HG02852 (cell line): ENCODE measurements at regions not wholly inside any gene's neighbourhood (a gene's known extent, or its start where the extent isn't known, plus 50 kb on each side); places are given as distances from the start of the nearest gene placed in this dataset.
"Not testable (repeated sequence)": the region's sequence is repeated elsewhere in the genome, so short reads cannot be mapped to it uniquely, and the experiment has no call there.

Experiments used
- ATAC-seq: cut with Tn5 transposase; IDR thresholded peaks from one replicate; pipeline ENCODE4 v1.9.1; 2021; ENCODE audit warnings: mild to moderate bottlenecking, moderate library complexity; ENCODE audit not compliant: unreplicated experiment

DNA sequence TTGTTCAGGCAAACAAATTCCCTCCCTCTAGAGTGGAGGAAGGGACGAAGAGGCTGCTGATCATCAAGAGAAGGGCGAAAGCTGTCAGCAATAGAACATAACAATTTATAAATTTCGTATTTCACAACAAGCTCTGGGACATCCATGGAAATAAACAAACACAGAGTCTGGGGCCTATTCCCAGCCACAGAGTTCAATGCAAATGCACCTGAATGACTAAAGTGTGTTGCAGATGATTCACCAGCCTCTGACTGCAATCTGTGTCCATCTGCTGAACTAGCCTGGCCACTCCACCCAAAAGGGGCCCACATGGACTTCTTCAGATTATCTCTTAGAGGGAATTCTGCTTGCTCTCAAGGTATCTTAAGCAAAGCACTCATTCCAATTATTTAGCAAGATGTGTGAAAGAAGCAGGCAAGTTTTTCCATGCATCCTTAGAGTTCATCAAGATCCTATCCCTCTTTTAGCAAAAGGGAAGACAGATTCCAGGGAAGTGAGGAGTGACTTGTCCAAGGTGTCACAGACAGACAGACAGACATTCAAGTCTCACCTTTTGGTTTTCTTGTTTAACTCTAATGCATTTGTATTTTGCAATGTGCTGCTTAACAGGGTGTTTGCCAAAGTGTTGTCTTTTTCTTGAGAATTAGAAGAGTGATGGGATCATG is 307.8 kb upstream of the PAPPA start:
- ATAC-seq: no peak

DNA sequence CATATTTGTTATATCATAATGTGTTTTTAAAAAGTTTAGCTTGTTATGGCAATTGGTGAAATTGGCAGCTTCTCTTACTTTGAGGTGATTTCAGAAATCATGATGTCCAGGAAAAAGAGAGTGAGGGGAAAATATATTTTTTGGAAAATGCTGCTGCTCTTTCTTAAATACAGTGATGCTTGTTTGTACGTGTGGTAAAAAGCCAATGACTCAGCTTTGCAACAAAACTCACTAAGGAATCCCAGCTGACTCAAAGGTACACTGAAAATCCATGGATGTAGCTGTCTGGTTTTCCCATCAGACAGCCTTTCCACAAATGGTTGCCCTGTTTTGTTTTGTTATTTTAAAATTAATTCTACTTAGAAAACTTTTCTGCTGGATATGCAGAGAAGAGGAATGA is 306.4 kb upstream of the PAPPA start:
- ATAC-seq: no peak

DNA sequence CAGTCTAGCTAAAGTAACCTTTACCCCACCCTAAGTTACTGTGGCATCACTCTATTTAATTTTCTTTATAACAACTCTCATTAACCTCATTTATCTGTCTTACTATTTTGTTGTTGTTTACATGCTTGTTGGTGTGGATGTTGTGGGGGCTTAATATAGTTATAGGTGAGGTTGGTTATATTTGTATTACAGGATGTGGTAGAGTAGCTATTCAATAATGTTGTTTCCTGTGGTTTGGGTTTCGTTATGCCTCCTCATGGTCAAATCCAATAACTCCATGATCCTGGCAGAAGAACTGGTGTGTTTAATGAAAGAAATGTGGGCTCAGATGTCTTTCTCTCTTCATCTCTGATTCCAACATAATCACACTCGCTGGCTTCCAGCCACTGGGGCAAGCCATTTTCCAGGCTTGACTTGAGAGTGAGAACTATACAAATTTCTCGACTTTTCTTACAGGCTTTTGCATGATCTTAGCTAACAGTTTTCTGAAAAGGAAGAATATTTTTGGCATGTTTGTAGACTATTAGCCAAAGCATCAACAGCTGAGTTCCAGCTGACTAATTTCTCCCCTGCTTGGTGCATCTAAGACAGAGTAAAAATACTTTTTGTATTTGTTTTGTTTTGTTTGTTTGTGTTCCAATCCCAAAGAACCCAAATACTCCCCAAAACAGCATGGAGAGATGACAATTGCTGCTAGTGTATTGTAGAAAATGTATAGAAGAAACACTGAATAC is 303.7 kb upstream of the PAPPA start:
- no peak for ATAC-seq

DNA sequence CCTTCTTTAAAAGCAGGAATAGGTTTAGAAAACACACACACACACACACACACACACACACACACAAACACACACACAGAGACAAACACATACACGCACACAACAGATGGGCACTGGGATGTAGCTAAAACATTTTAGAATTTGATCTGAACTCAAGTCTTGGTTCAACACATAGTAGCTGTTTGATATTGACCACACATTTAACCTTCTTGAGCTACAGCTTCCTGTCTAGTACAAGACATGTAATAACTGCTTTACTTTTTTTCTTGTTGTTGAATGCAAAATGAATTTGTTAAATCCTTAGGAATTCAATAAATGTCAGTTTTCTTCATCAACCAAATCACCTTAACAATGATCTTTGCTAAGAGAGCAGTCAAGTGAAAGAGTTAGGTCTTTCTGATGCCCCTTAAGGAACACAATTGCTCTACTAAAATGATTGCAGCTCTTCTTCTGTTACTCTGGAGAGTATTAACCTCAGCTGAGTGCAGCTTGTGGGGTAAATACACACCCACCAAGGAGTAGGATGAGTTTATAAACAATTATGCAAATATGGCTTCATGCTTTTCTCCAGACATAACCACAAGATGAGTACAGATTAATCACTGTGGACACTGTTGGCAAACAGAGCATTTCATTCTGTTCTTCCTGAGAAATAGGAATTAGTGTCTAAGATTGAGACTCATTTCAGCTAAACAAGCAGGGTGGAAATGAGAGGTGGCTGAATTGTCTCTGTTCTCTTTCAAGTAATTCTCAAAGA is 302.9 kb upstream of the PAPPA start:
- no peak for ATAC-seq

DNA sequence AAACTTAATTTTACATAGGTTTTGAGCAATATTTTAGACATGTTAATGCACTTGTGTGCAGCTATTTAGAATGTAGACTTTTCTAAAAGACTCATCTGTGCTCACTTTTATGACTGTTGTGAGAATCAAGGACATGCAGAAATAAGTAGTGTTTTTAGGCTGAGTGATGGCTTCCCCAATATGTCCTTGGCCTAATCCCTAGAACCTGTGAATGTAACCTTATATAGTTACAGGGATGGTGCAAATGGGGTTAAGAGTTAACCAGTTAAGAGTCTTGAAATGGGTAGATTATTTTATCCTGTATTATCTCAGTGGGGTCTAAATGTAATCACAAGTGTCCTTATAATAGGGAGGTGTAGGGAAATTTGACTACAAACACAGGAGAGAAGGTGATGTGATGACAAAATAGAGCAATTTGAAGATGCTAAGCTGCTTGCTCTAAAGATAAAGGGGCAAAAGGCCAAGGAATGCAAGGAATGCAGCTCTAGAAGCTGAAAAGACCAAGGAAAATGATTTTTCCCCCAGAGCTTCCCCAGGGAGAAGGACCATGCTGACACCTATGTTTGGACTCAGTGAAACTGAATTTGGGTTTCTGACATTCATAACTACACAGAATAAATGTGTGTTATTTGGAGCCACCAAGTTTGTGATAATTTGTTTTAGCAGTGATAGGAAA is 298.0 kb upstream of the PAPPA start:
- ATAC-seq: no peak

DNA sequence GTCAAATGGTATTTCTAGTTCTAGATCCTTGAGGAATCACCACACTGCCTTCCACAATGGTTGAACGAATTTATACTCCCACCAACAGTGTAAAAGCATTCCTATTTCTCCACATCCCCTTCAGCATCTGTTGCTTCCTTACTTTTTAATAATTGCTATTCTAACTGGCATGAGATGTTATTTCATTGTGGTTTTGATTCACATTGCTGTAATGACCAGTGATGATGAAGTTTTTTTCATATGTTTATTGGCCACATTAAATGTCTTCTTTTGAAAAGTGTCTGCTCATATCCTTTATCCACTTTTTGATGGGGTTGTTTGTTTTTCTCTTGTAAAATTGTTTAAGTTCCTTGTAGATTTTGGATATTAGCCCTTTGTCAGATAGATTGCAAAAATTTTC is 295.2 kb upstream of the PAPPA start:
- not testable (repeated sequence) for ATAC-seq

DNA sequence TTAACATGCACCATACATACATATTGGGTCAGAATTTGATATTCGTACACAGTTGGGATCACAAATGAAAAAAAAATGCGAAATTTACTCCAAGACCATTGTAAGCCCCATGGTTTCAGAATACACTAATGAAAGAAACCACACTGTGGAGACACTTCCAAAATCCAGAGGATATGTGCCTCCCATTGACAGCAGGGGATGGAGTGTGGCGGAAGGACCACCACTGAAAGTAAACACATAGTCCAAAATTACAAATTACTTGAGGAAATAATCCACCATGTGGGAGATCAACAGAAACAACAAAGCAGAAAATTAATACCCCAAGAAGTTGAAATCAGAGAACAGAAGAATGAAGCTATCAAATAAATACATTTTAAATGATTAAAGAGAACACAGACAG is 291.6 kb upstream of the PAPPA start:
- no peak for ATAC-seq

DNA sequence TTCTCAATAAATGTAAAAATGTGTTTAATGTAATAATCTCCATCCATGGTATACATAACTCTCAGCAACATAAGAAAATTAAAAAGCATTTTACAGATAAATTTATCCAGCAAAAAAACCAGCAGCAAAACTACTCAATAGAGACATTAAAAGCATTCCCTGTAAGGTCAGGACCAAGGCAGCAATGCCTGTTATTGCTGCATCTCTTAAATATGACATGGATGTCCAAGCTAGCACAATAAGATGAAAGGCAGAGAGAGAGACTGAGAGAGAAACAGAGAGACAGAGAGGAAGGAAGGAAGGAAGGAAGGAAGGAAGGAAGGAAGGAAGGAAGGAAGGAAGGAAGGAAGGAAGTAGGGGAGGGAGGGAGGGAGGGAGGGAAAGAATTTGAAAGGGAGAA is 289.0 kb upstream of the PAPPA start:
- no peak for ATAC-seq

DNA sequence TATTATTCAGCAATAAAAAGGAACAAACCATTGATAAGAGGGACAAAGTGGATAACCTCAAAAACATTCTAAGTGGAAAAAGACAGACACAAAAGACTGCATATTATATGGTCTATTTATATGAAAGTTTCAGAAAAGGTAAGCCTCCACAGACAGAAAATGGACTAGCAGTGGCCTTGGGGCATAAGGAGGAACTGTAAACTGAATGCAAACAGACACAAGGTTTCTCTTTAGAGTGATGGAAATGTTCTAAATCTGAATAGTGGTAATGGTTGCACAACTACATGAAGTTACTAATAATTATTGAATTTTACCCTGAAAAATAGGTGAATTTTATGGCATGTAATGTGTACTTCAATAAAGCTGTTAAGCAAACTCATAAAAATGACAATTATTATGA is 286.3 kb upstream of the PAPPA start:
- no peak for ATAC-seq

DNA sequence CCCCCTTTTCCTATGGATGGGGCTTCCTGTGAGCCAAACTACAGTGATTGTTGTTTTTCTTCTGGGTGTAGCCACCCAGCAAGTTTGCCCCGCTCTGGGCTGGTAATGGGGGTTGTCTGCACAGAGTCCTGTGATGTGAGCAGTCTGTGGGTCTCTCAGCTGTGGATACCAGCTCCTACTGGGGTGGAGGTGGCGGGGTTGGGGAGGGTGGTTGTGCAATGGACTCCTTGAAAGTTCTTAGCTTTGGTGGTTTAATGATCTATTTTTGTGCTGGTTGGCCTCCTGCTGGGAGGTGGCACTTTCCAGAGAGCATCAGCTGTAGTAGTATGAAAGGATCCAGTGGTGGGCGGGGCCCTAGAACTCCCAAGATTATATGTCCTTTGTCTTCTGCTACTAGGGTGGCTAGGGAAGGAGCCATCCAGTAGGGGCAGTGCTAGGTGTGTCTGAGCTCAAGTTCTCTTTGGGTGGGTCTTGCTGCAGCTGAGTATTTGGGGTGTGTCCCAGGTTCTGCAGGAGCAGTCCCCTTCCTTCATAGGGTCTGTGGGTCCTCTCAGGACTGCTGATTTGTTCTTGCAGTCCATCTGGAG is 275.6 kb upstream of the PAPPA start:
- ATAC-seq: no peak

DNA sequence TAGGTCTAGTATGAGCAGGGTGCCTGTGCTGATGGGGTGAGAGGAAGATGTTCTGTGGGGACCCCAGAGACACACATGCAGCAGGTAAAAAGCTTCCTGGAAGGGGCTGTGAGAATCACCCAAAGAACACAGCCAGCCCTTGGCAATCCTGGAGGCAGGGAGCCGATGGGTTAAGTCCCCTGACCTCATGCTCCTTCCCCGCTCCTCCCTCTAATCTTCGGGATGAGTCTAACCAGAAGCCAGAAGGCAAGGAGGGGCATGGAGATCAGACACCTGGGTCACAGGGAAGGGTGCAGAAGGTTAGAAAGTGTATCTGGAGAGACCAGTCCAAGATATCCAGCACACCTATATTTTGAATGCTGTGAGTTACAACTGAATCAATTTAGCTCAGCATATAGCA is 274.1 kb upstream of the PAPPA start:
- no peak for ATAC-seq

DNA sequence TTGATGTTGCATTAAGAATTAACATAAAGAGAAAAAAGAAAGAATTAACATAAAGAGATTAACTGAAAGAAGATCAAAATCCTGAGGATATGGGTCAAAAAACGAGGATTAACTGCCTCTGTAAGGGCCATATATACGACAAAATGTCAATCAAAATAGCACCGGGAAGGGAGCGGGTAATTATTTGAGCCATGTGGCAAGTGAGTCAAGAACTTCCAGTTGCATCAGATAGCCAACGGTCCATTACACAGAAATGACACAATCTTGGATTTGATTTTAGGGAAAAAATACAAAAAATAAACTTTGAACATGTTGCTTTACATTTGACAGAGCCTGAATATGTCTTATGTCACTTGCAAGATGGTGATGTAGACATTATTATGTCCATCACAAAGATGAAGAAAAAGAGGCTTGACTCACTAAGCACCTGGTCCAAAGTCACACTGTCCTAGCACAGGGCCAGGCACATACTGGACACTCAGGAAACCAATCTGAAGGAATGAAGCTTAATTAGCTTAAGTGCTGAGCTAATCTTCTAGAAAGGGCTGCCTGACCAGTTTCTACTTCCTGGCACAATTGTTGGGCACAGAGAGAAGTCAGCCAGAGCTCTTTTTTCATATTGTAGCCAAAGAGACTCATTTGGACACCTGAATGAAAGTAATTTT is 273.2 kb upstream of the PAPPA start:
- no peak for ATAC-seq

DNA sequence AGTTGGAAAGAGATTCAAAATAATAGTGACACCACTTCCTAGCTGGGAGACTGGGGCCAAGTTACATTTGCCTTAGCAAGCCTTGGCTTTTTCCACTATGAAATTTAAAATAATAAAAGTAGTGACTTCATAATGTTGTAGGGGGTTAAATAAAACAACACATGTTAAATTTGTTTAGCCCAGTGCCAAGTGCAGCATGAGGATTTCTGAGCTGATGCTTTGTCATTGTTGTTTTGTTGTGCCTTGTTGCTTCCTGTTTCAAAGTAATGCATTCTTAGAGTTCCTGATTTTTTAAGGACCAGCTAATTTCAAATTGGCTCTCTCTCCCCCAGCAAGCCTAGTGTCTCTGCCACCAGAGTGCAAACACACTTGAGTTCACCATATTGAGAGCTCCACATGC is 270.7 kb upstream of the PAPPA start:
- no peak for ATAC-seq

DNA sequence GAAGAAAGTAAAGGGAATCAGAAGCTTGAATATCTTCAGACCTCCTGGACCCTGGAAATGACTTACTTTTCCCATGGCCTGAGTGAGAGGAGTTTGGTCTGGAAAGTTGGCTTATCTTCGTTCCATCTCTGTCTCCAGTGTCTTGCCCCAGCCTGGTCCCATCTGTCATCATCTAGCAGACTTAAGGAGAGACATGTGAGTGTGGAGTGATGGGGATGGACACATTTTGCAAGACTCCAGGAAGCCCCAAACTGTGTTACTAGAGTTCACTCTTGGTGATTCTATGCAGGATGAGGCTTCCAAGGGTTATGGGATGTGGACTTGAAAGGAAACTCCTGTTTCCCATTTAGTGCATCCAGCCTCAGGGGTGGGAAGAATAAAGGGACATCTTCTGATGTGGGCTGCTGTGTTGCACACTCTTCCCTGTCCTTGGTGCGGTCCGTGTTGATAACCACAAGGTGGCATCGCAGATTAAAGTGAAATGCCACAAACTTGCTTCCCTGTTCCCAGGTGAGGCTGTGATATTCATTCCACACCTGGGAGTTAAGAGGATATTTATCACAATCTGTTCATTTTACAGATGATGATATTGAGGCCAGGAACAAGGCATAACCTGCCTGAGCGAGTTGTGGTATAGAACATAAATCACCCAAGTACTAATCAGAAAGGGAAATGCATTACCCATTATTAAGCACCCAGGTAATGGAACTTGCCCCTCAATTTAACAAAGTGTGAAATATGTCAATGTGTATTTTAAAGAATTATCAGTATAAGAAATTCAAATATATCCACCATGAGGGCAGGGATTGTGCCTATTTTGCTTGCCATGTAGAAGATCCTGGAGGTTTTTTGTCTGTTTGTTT is 269.9 kb upstream of the PAPPA start:
- ATAC-seq: no peak

DNA sequence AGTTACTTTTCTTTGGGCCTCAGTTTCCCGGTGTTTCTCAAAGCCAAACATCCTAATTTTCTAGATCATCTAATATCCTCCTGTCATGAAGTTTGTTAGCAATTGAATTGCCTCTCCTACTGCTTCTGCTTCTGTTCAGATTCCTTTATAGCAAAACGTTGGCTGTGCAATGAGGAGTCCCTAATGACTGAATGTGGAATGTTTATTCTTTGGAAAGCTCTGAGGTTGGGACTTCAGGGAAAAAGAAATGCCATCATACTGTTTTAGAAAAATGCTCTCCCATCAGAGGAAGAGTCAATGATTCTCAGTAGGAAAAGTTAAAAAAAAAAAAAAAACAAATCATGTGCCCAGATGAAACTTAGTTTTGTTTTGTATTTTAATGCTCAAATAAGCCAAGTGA is 268.7 kb upstream of the PAPPA start:
- no peak for ATAC-seq

DNA sequence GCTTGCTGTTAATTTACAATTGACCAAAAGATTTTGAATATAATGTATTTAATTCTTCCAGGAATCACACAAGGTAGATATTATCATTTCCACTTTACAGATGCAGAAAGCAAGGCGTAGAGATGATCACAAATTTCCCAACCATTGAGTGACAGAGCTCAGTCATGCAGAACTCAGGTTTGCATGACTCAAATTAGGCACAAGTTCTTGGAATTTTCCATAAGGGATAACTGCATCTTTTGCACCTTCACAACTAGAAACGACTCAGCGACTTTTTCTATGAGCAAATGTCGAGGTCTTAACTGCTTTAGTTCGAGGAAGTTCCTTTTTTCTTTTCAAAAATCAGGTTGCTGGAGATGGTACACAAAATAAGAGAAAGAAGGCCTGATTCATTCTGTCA is 265.5 kb upstream of the PAPPA start:
- no peak for ATAC-seq

DNA sequence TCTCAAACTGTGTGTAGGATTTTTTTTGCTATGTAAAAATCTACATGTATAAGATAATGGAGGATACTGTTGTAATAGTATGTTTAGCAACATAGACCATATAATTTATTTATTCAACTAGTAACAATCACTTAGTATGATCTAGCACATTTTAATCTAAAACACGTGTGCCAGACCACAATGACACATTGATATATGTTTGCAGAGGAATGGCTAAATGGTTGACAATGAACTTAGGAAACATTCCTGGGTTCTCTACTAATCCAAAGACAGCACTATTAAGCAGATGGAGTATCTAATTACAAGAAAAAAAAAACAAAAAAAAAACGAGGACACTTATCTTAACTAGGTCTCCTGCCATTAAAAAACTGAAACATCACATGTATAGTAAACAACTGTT is 261.7 kb upstream of the PAPPA start:
- ATAC-seq: no peak

DNA sequence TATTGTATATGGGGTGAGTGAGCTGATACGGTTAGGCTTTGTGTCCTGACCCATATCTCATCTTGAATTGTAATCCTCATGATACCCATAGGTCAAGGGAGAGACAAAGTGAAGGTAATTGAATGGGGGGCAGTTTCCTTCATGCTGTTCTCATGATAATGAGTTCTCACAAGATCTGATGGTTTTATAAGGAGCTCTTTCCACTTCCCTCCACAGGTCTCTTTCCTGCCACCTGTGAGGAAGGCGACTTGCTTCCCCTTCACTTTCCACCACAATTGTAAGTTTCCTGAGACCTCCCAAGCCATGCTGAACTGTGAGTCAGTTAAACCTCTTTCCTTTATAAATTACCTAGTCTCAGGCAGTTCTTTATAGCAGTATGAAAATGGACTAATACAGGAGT is 255.1 kb upstream of the PAPPA start:
- ATAC-seq: not testable (repeated sequence)

DNA sequence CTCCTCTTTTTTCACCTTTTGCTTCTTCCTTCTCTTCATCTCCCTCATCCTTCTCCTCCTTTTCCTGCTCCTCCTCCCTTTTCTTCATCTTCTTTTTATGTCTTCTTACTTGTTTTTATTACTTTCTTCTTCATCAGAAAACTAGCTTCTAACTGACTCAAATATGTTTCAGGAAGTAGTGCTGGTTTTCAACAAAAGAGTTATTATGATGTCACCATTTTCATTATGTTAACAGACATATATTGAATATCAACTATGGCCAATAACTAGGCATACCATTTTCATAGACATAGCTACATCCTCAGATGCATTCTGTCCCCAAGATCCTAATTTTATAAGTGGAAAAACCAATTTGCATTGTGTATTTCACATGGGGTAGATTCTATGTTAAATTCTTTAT is 252.9 kb upstream of the PAPPA start:
- ATAC-seq: no peak

DNA sequence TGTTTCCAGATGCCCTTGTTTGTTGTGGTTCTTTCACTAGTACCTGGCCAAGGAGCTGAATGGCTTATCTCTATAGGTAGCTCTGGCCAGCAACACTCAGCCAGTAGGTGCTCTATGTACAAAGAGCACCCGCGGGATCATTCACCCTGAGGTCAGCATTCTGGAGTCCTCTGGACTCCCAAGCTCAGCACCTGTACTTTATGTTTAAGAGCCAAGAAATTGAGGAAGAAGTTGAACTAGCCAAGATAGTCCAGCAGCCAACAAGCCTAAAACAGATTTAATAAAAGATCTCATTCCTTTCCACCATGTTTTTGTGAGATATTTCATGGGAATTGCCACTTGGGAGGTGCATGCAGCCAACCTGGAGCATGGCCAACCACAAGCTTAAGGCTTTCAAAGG is 242.6 kb upstream of the PAPPA start:
- no peak for ATAC-seq
